K562 (cell line): ENCODE measurements at regions not wholly inside any gene's neighbourhood (a gene's known extent, or its start where the extent isn't known, plus 50 kb on each side); places are given as distances from the start of the nearest gene placed in this dataset.

Experiments used
- ATAC-seq: fragments of 200-7000 bp; cut with Tn5 transposase; 3 replicates; pipeline ENCODE4 v1.9.1; 2020; ENCODE audit warnings: moderate library complexity
- BruUV-seq: library from RNA; stranded (reverse); fragments of 400-500 nt; replicated peaks from 2 replicates; lab custom pipeline; 2021; lab: Mats Ljungman, UMichigan
- CTCF ChIA-PET: fragments of 300-600 bp; formaldehyde crosslinking; extraction: SDS; loops from one replicate; lab custom pipeline; 2021; ENCODE audit warnings: low intra/inter-chr PET ratio; lab: Yijun Ruan, JAX
- POLR2A ChIA-PET: fragments of 300-600, 350-650 bp; sonication (Branson Sonifier 250); formaldehyde crosslinking; extraction: SDS; loops from one replicate; lab custom pipeline; 2021; ENCODE audit warnings: antibody characterized with exemption, inconsistent platforms; lab: Yijun Ruan, JAX
- DNase-seq, 4 experiments: peaks; one replicate each; pipeline versions ENCODE4 v3.0.0 to v3.0.0-alpha.2; 2011 to 2018; ENCODE audit warnings: low spot score in 3 of 4, mixed read lengths in 3 of 4; ENCODE audit errors: extremely low read depth in 1 of 4
- FAIRE-seq: peaks from 2 replicates; lab custom pipeline; 2011; peaks lifted over from hg19 to GRCh38; lab: Jason Lieb, UNC
- H2AFZ ChIP-seq: 2 replicates; pipeline ENCODE4 v1.6.0; 2011; ENCODE audit warnings: low read depth, low read length, control low read depth, inconsistent platforms
- H3K27ac ChIP-seq: fragments of 200-600 bp; 3 replicates; pipeline ENCODE4 v1.8.0; 2011; ENCODE audit warnings: low read depth, mild to moderate bottlenecking, control low read depth, inconsistent platforms, low read length, moderate library complexity, mixed read lengths; ENCODE audit errors: extremely low read depth
- H3K27me3 ChIP-seq, 2 experiments: fragments of 300-600 bp in 1 of 2; 2 replicates in 1 of 2; 3 replicates in 1 of 2; pipeline versions ENCODE4 v1.6.0 to v1.8.0; 2011; ENCODE audit warnings: inconsistent platforms in 2 of 2, low read length in 2 of 2, mild to moderate bottlenecking in 1 of 2, mixed read lengths in 1 of 2, moderate library complexity in 1 of 2; ENCODE audit not compliant: control insufficient read depth in 2 of 2, insufficient read depth in 2 of 2
- H3K36me3 ChIP-seq: fragments of 300-600 bp; 3 replicates; pipeline ENCODE4 v1.8.0; 2011; ENCODE audit warnings: mild to moderate bottlenecking, low read length, inconsistent platforms; ENCODE audit not compliant: control insufficient read depth, insufficient read depth
- H3K4me1 ChIP-seq, 2 experiments: fragments of 200-600 bp in 1 of 2; replicated peaks in 1 of 2; 2 replicates in 1 of 2; 3 replicates in 1 of 2; pipeline versions ENCODE4 v1.5.1 to v1.8.0; 2011; ENCODE audit warnings: inconsistent platforms in 2 of 2, low read length in 2 of 2, mild to moderate bottlenecking in 1 of 2, mixed read lengths in 1 of 2, moderate library complexity in 1 of 2; ENCODE audit not compliant: control insufficient read depth in 2 of 2, insufficient read depth in 2 of 2
- H3K4me2 ChIP-seq: 2 replicates; pipeline ENCODE4 v1.6.1; 2011; ENCODE audit warnings: low read length, control low read depth, inconsistent platforms, mixed read lengths; ENCODE audit not compliant: insufficient read depth
- H3K4me3 ChIP-seq: fragments of 200-600 bp; sonication (generic), shearing (Covaris generic); 2 replicates; pipeline ENCODE4 v1.5.1; 2016; ENCODE audit warnings: control low read depth, inconsistent platforms
- H3K79me2 ChIP-seq: fragments of 200-600 bp; 3 replicates; pipeline ENCODE4 v1.8.0; 2011; ENCODE audit warnings: low read length, inconsistent platforms; ENCODE audit not compliant: control insufficient read depth, insufficient read depth
- H3K9ac ChIP-seq, 2 experiments: 2 replicates each; pipeline versions ENCODE4 v1.6.0 to v1.6.1; 2011; ENCODE audit warnings: low read depth in 2 of 2, low read length in 2 of 2, control low read depth in 1 of 2, inconsistent platforms in 1 of 2, mild to moderate bottlenecking in 1 of 2, mixed read lengths in 1 of 2; ENCODE audit not compliant: insufficient read depth in 1 of 2
- H3K9me1 ChIP-seq: one replicate; pipeline ENCODE4 v1.6.0; 2011; ENCODE audit warnings: inconsistent platforms, mild to moderate bottlenecking, low read length, moderate library complexity; ENCODE audit not compliant: control insufficient read depth, insufficient read depth
- H3K9me3 ChIP-seq: replicated peaks from 2 replicates; pipeline ENCODE4 v1.5.1; 2011; ENCODE audit warnings: low read depth, low read length, inconsistent platforms; ENCODE audit not compliant: control insufficient read depth, insufficient read depth
- H4K20me1 ChIP-seq: replicated peaks from 2 replicates; pipeline ENCODE4 v1.6.1; 2011; ENCODE audit warnings: low read length, inconsistent platforms, mixed read lengths; ENCODE audit not compliant: control insufficient read depth, insufficient read depth
- CTBP1 ChIP-seq: fragments of 450-650 bp; IDR thresholded peaks from 2 replicates; pipeline ENCODE4 v1.6.1; 2016; ENCODE audit warnings: borderline replicate concordance
- ESRRB ChIP-seq: fragments of 250-450 bp; sonication (Bioruptor Pico); IDR thresholded peaks from 2 replicates; pipeline ENCODE4 v1.5.0; 2020; ENCODE audit warnings: mild to moderate bottlenecking, moderate library complexity, borderline replicate concordance
- HNRNPLL ChIP-seq: fragments of 200-400 bp; formaldehyde crosslinking; IDR thresholded peaks from 2 replicates; pipeline ENCODE4 v1.6.1; 2017; ENCODE audit warnings: low read length, low read depth, mild to moderate bottlenecking; ENCODE audit not compliant: poor library complexity, severe bottlenecking
- KDM2B ChIP-seq: fragments of 250-450 bp; sonication (Bioruptor Pico); IDR thresholded peaks from 2 replicates; pipeline ENCODE4 v1.8.0; 2021; ENCODE audit warnings: mild to moderate bottlenecking, moderate library complexity
- MYC ChIP-seq, 2 experiments: fragments of 250-450 bp in 1 of 2; sonication (Bioruptor Pico) in 1 of 2; IDR thresholded peaks; 2 replicates each; pipeline versions ENCODE4 v1.5.1 to v1.6.1; 2012 to 2021; ENCODE audit warnings: low read depth in 2 of 2, borderline replicate concordance in 1 of 2, improper control_type of control experiment in 1 of 2, low read length in 1 of 2, mild to moderate bottlenecking in 1 of 2, moderate library complexity in 1 of 2
- NUFIP1 ChIP-seq: fragments of 450-650 bp; IDR thresholded peaks from 2 replicates; pipeline ENCODE4 v1.6.1; 2018; ENCODE audit not compliant: partially characterized antibody
- SMAD3 ChIP-seq: fragments of 450-650 bp; formaldehyde crosslinking; conservative IDR thresholded peaks from 2 replicates; pipeline ENCODE4 v1.4.0; 2020; ENCODE audit warnings: mild to moderate bottlenecking
- ZNF398 ChIP-seq: fragments of 250-450 bp; sonication (Bioruptor Pico); IDR thresholded peaks from 2 replicates; pipeline ENCODE4 v1.8.0; 2021; ENCODE audit warnings: moderate library complexity, mild to moderate bottlenecking, inconsistent platforms
- ZNF512 ChIP-seq: IDR thresholded peaks from 2 replicates; pipeline ENCODE4 v1.6.1; 2016; ENCODE audit warnings: missing genetic modification characterization, missing compliant biosample characterization
- WGBS: fragments of 100-300 bp; shearing (Covaris generic); methylation state at CpG from one replicate; pipeline ENCODE4 v1.1.6; 2016; ENCODE audit warnings: low coverage, mixed read lengths; ENCODE audit not compliant: insufficient coverage; ENCODE audit errors: missing lambda C conversion rate; 5-methylcytosine and 5-hydroxymethylcytosine counted together
- in situ Hi-C: fragments of 300-500 bp; cut with MboI; formaldehyde crosslinking; loops from 4 replicates; pipeline ENCODE4 v1.15.0; 2018; ENCODE audit warnings: inconsistent platforms, mixed read lengths
- intact Hi-C: fragments of 100-400 bp; cut with micrococcal nuclease; formaldehyde crosslinking; loops from 2 replicates; pipeline ENCODE4 v1.14.2; 2022
- TF ChIP-seq, protein P1 (sequence below), 2 experiments: fragments of 450-650 bp in 1 of 2; IDR thresholded peaks; 2 replicates each; pipeline ENCODE4 v1.6.1; 2011 to 2017; ENCODE audit warnings: low read depth in 2 of 2, antibody characterized with exemption in 1 of 2, borderline replicate concordance in 1 of 2, low read length in 1 of 2, mild to moderate bottlenecking in 1 of 2, mixed read lengths in 1 of 2; ENCODE audit not compliant: control insufficient read depth in 1 of 2
- TF ChIP-seq, protein P2 (sequence below): fragments of 250-450 bp; sonication (Bioruptor Pico); IDR thresholded peaks from 2 replicates; pipeline ENCODE4 v1.8.0; 2021; ENCODE audit warnings: mild to moderate bottlenecking, moderate library complexity

GRCh38 chr3:43198301-43198700 is 88.0 kb upstream of the SNRK start:
- Histone ChIP-seq H3K4me2 (no peak overlapping the region), H3K9ac (no peak overlapping the region), H3K36me3 (no peaks in the 10 kb centered on the region), H3K9me1 (no peaks in the 10 kb centered on the region), H2AFZ (no peak overlapping the region), H3K27me3 (peaks cover 9 to 13% of the 10 kb centered on the region in 2 experiments), H3K4me1 (no peaks in the 10 kb centered on the region), H3K79me2 (no peaks in the 10 kb centered on the region), H3K27ac (no peak overlapping the region), H3K9me3 (no peaks in the 10 kb centered on the region), H4K20me1 (no peaks in the 10 kb centered on the region), H3K4me3 (no peak overlapping the region)
- DNase-seq, result no peak
- FAIRE-seq, result no peak
- ATAC-seq, result no peak
- ChIA-PET CTCF (no interaction called here), POLR2A (interaction anchor here (0.7 to 1.9 kb wide), 3 partner anchors 11 to 13 kb away, joined by 3 to 6 read pairs (median 4); no protein-coding TSS in a partner anchor)
- in situ Hi-C loops (no loop called here), intact Hi-C loops (no loop called here)
- no TSS peak for BruUV-seq
- 3% methylated on average over 3 of the region's 3 CpGs for WGBS
- TF ChIP-seq CTBP1, result no peak
- no peak for TF ChIP-seq ZNF398 (CRISPR knock-in tag)
- TF ChIP-seq HNRNPLL, result no peak
- TF ChIP-seq, protein P1, sequence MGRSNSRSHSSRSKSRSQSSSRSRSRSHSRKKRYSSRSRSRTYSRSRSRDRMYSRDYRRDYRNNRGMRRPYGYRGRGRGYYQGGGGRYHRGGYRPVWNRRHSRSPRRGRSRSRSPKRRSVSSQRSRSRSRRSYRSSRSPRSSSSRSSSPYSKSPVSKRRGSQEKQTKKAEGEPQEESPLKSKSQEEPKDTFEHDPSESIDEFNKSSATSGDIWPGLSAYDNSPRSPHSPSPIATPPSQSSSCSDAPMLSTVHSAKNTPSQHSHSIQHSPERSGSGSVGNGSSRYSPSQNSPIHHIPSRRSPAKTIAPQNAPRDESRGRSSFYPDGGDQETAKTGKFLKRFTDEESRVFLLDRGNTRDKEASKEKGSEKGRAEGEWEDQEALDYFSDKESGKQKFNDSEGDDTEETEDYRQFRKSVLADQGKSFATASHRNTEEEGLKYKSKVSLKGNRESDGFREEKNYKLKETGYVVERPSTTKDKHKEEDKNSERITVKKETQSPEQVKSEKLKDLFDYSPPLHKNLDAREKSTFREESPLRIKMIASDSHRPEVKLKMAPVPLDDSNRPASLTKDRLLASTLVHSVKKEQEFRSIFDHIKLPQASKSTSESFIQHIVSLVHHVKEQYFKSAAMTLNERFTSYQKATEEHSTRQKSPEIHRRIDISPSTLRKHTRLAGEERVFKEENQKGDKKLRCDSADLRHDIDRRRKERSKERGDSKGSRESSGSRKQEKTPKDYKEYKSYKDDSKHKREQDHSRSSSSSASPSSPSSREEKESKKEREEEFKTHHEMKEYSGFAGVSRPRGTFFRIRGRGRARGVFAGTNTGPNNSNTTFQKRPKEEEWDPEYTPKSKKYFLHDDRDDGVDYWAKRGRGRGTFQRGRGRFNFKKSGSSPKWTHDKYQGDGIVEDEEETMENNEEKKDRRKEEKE (IDR thresholded peaks at IDR 0.05; ENCODE audit: borderline replicate concordance in 1 of 2, control insufficient read depth in 1 of 2, low read depth in 2 of 2, low read length in 1 of 2), result no peak
- TF ChIP-seq ESRRB (CRISPR knock-in tag), result no peak
- TF ChIP-seq KDM2B, result no peak
- no peak for TF ChIP-seq NUFIP1
- TF ChIP-seq ZNF512, result no peak
- TF ChIP-seq, protein P2, sequence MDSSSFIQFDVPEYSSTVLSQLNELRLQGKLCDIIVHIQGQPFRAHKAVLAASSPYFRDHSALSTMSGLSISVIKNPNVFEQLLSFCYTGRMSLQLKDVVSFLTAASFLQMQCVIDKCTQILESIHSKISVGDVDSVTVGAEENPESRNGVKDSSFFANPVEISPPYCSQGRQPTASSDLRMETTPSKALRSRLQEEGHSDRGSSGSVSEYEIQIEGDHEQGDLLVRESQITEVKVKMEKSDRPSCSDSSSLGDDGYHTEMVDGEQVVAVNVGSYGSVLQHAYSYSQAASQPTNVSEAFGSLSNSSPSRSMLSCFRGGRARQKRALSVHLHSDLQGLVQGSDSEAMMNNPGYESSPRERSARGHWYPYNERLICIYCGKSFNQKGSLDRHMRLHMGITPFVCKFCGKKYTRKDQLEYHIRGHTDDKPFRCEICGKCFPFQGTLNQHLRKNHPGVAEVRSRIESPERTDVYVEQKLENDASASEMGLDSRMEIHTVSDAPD (CRISPR knock-in tag), result no peak
- TF ChIP-seq SMAD3 (CRISPR knock-in tag), result no peak
- no peak for TF ChIP-seq MYC (IDR thresholded peaks at IDR 0.05; ENCODE audit: low read depth, low read length)
- TF ChIP-seq MYC (CRISPR knock-in tag; IDR thresholded peaks at IDR 0.05; ENCODE audit: borderline replicate concordance, low read depth), result no peak
